ENCODE measurements at regions not wholly inside any gene's neighbourhood (a gene's known extent, or its start where the extent isn't known, plus 50 kb on each side); places are given as distances from the start of the nearest gene placed in this dataset.

DNA sequence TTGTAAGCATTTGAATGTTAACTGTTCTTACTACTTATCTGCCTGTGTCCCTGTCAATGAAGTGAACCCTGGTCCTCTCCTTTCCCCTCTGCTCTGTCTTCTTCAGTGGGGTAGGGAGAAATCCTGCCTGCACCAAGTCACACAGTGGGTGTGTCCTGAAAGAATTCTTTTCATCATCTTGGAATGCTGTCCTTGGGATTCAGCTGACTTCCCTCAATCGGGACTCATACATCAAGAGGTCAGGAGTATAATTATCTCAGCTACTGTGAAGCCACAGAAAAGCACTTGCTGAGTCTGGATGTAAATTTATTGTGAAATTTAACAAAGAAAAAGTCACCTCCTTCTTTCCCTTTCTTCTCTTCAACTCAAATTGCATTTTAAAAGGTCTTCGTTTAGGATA lies 328.5 kb downstream of the SOX4 start:
- no peaks in the 10 kb centered on the region for H4K20me1 ChIP-seq (ENCODE audit: insufficient read depth, low read length)
- BruUV-seq (replicated peaks), result no TSS peak
- no peaks in the 10 kb centered on the region for H3K79me2 ChIP-seq (ENCODE audit: insufficient read depth, low read depth, low read length)
- TF ChIP-seq EZH2phosphoT487 (IDR thresholded peaks at IDR 0.05; ENCODE audit: borderline replicate concordance, low read depth, low read length), result no peak
- TF ChIP-seq, protein P1, sequence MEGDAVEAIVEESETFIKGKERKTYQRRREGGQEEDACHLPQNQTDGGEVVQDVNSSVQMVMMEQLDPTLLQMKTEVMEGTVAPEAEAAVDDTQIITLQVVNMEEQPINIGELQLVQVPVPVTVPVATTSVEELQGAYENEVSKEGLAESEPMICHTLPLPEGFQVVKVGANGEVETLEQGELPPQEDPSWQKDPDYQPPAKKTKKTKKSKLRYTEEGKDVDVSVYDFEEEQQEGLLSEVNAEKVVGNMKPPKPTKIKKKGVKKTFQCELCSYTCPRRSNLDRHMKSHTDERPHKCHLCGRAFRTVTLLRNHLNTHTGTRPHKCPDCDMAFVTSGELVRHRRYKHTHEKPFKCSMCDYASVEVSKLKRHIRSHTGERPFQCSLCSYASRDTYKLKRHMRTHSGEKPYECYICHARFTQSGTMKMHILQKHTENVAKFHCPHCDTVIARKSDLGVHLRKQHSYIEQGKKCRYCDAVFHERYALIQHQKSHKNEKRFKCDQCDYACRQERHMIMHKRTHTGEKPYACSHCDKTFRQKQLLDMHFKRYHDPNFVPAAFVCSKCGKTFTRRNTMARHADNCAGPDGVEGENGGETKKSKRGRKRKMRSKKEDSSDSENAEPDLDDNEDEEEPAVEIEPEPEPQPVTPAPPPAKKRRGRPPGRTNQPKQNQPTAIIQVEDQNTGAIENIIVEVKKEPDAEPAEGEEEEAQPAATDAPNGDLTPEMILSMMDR (conservative IDR thresholded peaks at IDR 0.05; ENCODE audit: low read length), result no peak
- POLR2A ChIA-PET, result no interaction called here
- no peaks in the 10 kb centered on the region for H3K4me1 ChIP-seq (ENCODE audit: insufficient read depth, low read length, poor library complexity, severe bottlenecking)
- no peak overlapping the region for H2AFZ ChIP-seq (ENCODE audit: low read length)
- no peak overlapping the region for H3K4me3 ChIP-seq (ENCODE audit: low read depth, low read length, poor library complexity, severe bottlenecking)
- no peak overlapping the region for H3K4me2 ChIP-seq (ENCODE audit: low read length)
- H3K9me3 ChIP-seq (ENCODE audit: low read length), result no peaks in the 10 kb centered on the region
- H3K9me2 ChIP-seq (ENCODE audit: insufficient read depth, low read length), result no peaks in the 10 kb centered on the region
- DNase-seq (ENCODE audit: low spot score), result no peak
- H3K36me3 ChIP-seq (ENCODE audit: insufficient read depth, low read length), result no peaks in the 10 kb centered on the region
- CTCF ChIA-PET (ENCODE audit: unreplicated experiment), result no interaction called here
- no peak overlapping the region for H3K27ac ChIP-seq (ENCODE audit: low read depth, low read length, poor library complexity, severe bottlenecking)
- intact Hi-C loops (cut with micrococcal nuclease; ENCODE audit: unreplicated experiment), result no loop called here

DNA sequence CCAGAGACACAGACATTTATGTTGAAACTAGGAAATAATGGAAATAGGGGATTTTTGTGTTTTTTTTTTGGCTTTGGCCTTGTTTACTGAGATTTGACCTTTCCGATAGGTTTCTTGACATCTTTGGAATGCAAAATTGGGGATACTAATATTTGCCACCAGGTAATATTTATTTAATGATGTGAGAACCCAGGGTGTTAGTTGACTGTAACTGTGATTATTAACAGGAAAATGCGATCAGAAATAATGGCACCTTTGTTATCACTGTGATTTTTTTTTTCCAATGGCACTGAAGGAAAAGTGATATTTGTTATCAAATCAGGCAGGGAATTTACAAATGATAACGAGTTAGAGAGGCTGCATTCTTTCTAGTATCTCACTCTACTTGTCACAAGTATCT lies 330.5 kb downstream of the SOX4 start:
- intact Hi-C loops (cut with micrococcal nuclease; ENCODE audit: unreplicated experiment), result no loop called here
- Histone ChIP-seq H3K79me2 (ENCODE audit: insufficient read depth, low read depth, low read length) (no peaks in the 10 kb centered on the region), H3K4me1 (ENCODE audit: insufficient read depth, low read length, poor library complexity, severe bottlenecking) (no peaks in the 10 kb centered on the region), H3K4me2 (ENCODE audit: low read length) (no peak overlapping the region), H3K27ac (ENCODE audit: low read depth, low read length, poor library complexity, severe bottlenecking) (no peak overlapping the region), H3K4me3 (ENCODE audit: low read depth, low read length, poor library complexity, severe bottlenecking) (no peak overlapping the region), H2AFZ (ENCODE audit: low read length) (no peak overlapping the region), H4K20me1 (ENCODE audit: insufficient read depth, low read length) (no peaks in the 10 kb centered on the region), H3K36me3 (ENCODE audit: insufficient read depth, low read length) (no peaks in the 10 kb centered on the region), H3K9me3 (ENCODE audit: low read length) (no peaks in the 10 kb centered on the region), H3K9me2 (ENCODE audit: insufficient read depth, low read length) (no peaks in the 10 kb centered on the region)
- ChIA-PET CTCF (ENCODE audit: unreplicated experiment) (no interaction called here), POLR2A (no interaction called here)
- BruUV-seq (replicated peaks), result no TSS peak
- DNase-seq (ENCODE audit: low spot score), result no peak
- TF ChIP-seq, protein P1 (conservative IDR thresholded peaks at IDR 0.05; ENCODE audit: low read length), result no peak
- TF ChIP-seq EZH2phosphoT487 (IDR thresholded peaks at IDR 0.05; ENCODE audit: borderline replicate concordance, low read depth, low read length), result no peak

DNA sequence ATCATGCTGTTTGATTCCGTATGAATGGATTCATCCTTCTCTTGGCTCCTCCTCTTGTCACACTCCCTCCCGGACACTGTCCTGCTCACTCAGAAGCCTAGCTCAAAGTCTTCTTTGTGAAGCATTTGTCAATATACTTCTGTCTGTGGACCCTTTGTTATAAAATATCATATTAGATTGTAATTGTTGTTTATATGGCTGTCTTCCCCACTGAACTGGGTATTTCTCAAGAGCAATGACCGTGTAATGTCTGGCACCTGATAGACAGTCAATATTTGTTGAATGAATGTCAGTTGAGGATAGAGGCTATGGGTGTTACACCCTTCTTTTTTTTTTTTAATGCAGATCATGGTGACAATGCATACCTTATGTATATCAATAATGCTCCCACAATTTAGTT lies 335.3 kb downstream of the SOX4 start:
- Histone ChIP-seq H3K79me2 (ENCODE audit: insufficient read depth, low read depth, low read length) (no peaks in the 10 kb centered on the region), H3K27ac (ENCODE audit: low read depth, low read length, poor library complexity, severe bottlenecking) (no peak overlapping the region), H4K20me1 (ENCODE audit: insufficient read depth, low read length) (no peaks in the 10 kb centered on the region), H3K9me2 (ENCODE audit: insufficient read depth, low read length) (no peaks in the 10 kb centered on the region), H3K4me1 (ENCODE audit: insufficient read depth, low read length, poor library complexity, severe bottlenecking) (no peaks in the 10 kb centered on the region), H3K9me3 (ENCODE audit: low read length) (no peaks in the 10 kb centered on the region), H3K36me3 (ENCODE audit: insufficient read depth, low read length) (no peaks in the 10 kb centered on the region), H3K4me3 (ENCODE audit: low read depth, low read length, poor library complexity, severe bottlenecking) (no peak overlapping the region), H2AFZ (ENCODE audit: low read length) (no peak overlapping the region), H3K4me2 (ENCODE audit: low read length) (no peak overlapping the region)
- intact Hi-C loops (cut with micrococcal nuclease; ENCODE audit: unreplicated experiment), result no loop called here
- BruUV-seq (replicated peaks), result no TSS peak
- CTCF ChIA-PET (ENCODE audit: unreplicated experiment), result no interaction called here
- DNase-seq (ENCODE audit: low spot score), result no peak
- no peak for TF ChIP-seq EZH2phosphoT487 (IDR thresholded peaks at IDR 0.05; ENCODE audit: borderline replicate concordance, low read depth, low read length)
- TF ChIP-seq, protein P1 (conservative IDR thresholded peaks at IDR 0.05; ENCODE audit: low read length), result no peak
- POLR2A ChIA-PET, result interaction anchor here (0.6 kb wide), 1 partner anchor 12 kb away, joined by 3 read pairs; no protein-coding TSS in a partner anchor
